Skeletal muscle satellite cell (primary cell): ENCODE measurements at regions not wholly inside any gene's neighbourhood (a gene's known extent, or its start where the extent isn't known, plus 50 kb on each side); places are given as distances from the start of the nearest gene placed in this dataset.
"Not testable (repeated sequence)": the region's sequence is repeated elsewhere in the genome, so short reads cannot be mapped to it uniquely, and the experiment has no call there.

Experiments used
- H3K27me3 ChIP-seq: 2 replicates; pipeline ENCODE4 v1.7.0; 2013; ENCODE audit warnings: low read length; ENCODE audit not compliant: control insufficient read depth, insufficient read depth
- H3K36me3 ChIP-seq: 2 replicates; pipeline ENCODE4 v1.7.0; 2013; ENCODE audit warnings: mild to moderate bottlenecking, control low read depth, low read length; ENCODE audit not compliant: insufficient read depth
- H3K4me1 ChIP-seq: 2 replicates; pipeline ENCODE4 v1.7.0; 2013; ENCODE audit warnings: low read length; ENCODE audit not compliant: control insufficient read depth, insufficient read depth
- H3K4me2 ChIP-seq: 2 replicates; pipeline ENCODE4 v1.7.0; 2013; ENCODE audit warnings: mild to moderate bottlenecking, low read length
- H3K4me3 ChIP-seq: 2 replicates; pipeline ENCODE4 v1.7.0; 2013; ENCODE audit warnings: low read length
- H3K9ac ChIP-seq: 2 replicates; pipeline ENCODE4 v1.7.0; 2013; ENCODE audit warnings: mild to moderate bottlenecking, low read depth, low read length, moderate library complexity
- H3K9me3 ChIP-seq: replicated peaks from 2 replicates; pipeline ENCODE4 v1.7.0; 2013; ENCODE audit warnings: mild to moderate bottlenecking, control low read depth, low read length

- Histone ChIP-seq H3K27me3 (no peaks in the 10 kb centered on the region), H3K4me1 (peaks cover 27% of the 10 kb centered on the region), H3K36me3 (no peaks in the 10 kb centered on the region), H3K4me2 (no peak overlapping the region), H3K4me3 (no peak overlapping the region), H3K9ac (no peak overlapping the region), H3K9me3 (no peaks in the 10 kb centered on the region)
Measured at GRCh38 chr17:68693896-68694295, 92.7 kb upstream of the FAM20A start.

- peaks cover 23% of the 10 kb centered on the region for H3K4me1 ChIP-seq
- no peak overlapping the region for H3K4me2 ChIP-seq
- no peaks in the 10 kb centered on the region for H3K27me3 ChIP-seq
- H3K9me3 ChIP-seq, result no peaks in the 10 kb centered on the region
- H3K4me3 ChIP-seq, result no peak overlapping the region
- H3K9ac ChIP-seq, result no peak overlapping the region
- no peaks in the 10 kb centered on the region for H3K36me3 ChIP-seq
Measured at GRCh38 chr17:68693466-68693865, 92.3 kb upstream of the FAM20A start.

- H3K36me3 ChIP-seq, result no peaks in the 10 kb centered on the region
- no peaks in the 10 kb centered on the region for H3K9me3 ChIP-seq
- H3K4me1 ChIP-seq, result peaks cover 9% of the 10 kb centered on the region
- no peaks in the 10 kb centered on the region for H3K27me3 ChIP-seq
- no peak overlapping the region for H3K4me2 ChIP-seq
- no peak overlapping the region for H3K4me3 ChIP-seq
- H3K9ac ChIP-seq, result no peak overlapping the region
Measured at GRCh38 chr17:68686108-68686988, 85.2 kb upstream of the FAM20A start.

- no peak overlapping the region for H3K4me2 ChIP-seq
- H3K27me3 ChIP-seq, result no peaks in the 10 kb centered on the region
- peaks cover 9% of the 10 kb centered on the region for H3K4me1 ChIP-seq
- H3K4me3 ChIP-seq, result no peak overlapping the region
- H3K9me3 ChIP-seq, result no peaks in the 10 kb centered on the region
- no peaks in the 10 kb centered on the region for H3K36me3 ChIP-seq
- no peak overlapping the region for H3K9ac ChIP-seq
Measured at GRCh38 chr17:68684949-68685357, 83.8 kb upstream of the FAM20A start.

- no peak overlapping the region for H3K4me2 ChIP-seq
- H3K9ac ChIP-seq, result no peak overlapping the region
- H3K4me1 ChIP-seq, result peaks cover 9% of the 10 kb centered on the region
- H3K27me3 ChIP-seq, result no peaks in the 10 kb centered on the region
- H3K4me3 ChIP-seq, result no peak overlapping the region
- H3K9me3 ChIP-seq, result no peaks in the 10 kb centered on the region
- no peaks in the 10 kb centered on the region for H3K36me3 ChIP-seq
Measured at GRCh38 chr17:68682903-68683302, 81.7 kb upstream of the FAM20A start.

GRCh38 chr17:68679882-68680281 lies 78.7 kb upstream of the FAM20A start:
- H3K36me3 ChIP-seq, result no peaks in the 10 kb centered on the region
- no peak overlapping the region for H3K4me3 ChIP-seq
- peaks cover 6% of the 10 kb centered on the region for H3K27me3 ChIP-seq
- H3K4me1 ChIP-seq, result peaks cover 4% of the 10 kb centered on the region
- no peak overlapping the region for H3K4me2 ChIP-seq
- H3K9me3 ChIP-seq, result no peaks in the 10 kb centered on the region
- no peak overlapping the region for H3K9ac ChIP-seq

- no peaks in the 10 kb centered on the region for H3K36me3 ChIP-seq
- no peak overlapping the region for H3K4me3 ChIP-seq
- no peak overlapping the region for H3K9ac ChIP-seq
- H3K4me2 ChIP-seq, result no peak overlapping the region
- no peaks in the 10 kb centered on the region for H3K9me3 ChIP-seq
- no peaks in the 10 kb centered on the region for H3K4me1 ChIP-seq
- H3K27me3 ChIP-seq, result peaks cover 6% of the 10 kb centered on the region
Measured at GRCh38 chr17:68676856-68677255, 75.7 kb upstream of the FAM20A start.

- no peaks in the 10 kb centered on the region for H3K36me3 ChIP-seq
- no peaks in the 10 kb centered on the region for H3K4me1 ChIP-seq
- H3K4me2 ChIP-seq, result no peak overlapping the region
- H3K27me3 ChIP-seq, result peaks cover 6% of the 10 kb centered on the region
- no peak overlapping the region for H3K4me3 ChIP-seq
- no peak overlapping the region for H3K9ac ChIP-seq
- no peaks in the 10 kb centered on the region for H3K9me3 ChIP-seq
Measured at GRCh38 chr17:68675723-68676122, 74.6 kb upstream of the FAM20A start.

- no peaks in the 10 kb centered on the region for H3K36me3 ChIP-seq
- no peak overlapping the region for H3K9ac ChIP-seq
- no peaks in the 10 kb centered on the region for H3K4me1 ChIP-seq
- no peak overlapping the region for H3K4me3 ChIP-seq
- H3K27me3 ChIP-seq, result peaks cover 6% of the 10 kb centered on the region
- H3K4me2 ChIP-seq, result no peak overlapping the region
- no peaks in the 10 kb centered on the region for H3K9me3 ChIP-seq
Measured at GRCh38 chr17:68674029-68674925, 73.1 kb upstream of the FAM20A start.

GRCh38 chr17:68670967-68671693 lies 70.0 kb upstream of the FAM20A start:
- Histone ChIP-seq H3K9me3 (no peaks in the 10 kb centered on the region), H3K27me3 (peaks cover 18% of the 10 kb centered on the region), H3K9ac (no peak overlapping the region), H3K4me1 (no peaks in the 10 kb centered on the region), H3K4me2 (no peak overlapping the region), H3K36me3 (no peaks in the 10 kb centered on the region), H3K4me3 (no peak overlapping the region)

GRCh38 chr17:68666438-68666837 lies 65.3 kb upstream of the FAM20A start:
- not testable (repeated sequence) for H3K4me3 ChIP-seq, H3K4me1 ChIP-seq, H3K4me2 ChIP-seq, H3K36me3 ChIP-seq, H3K9ac ChIP-seq, H3K9me3 ChIP-seq
- H3K27me3 ChIP-seq, result peaks cover 12% of the 10 kb centered on the region
